GM12891 (cell line): ENCODE measurements at regions not wholly inside any gene's neighbourhood (a gene's known extent, or its start where the extent isn't known, plus 50 kb on each side); places are given as distances from the start of the nearest gene placed in this dataset.

Source experiments
- PAX5 ChIP-seq: IDR thresholded peaks from 2 replicates; pipeline ENCODE4 v1.6.1; 2011; ENCODE audit warnings: low read length, moderate library complexity, mild to moderate bottlenecking; ENCODE audit not compliant: insufficient read depth, severe bottlenecking
- POLR2A ChIP-seq: IDR thresholded peaks from 2 replicates; pipeline ENCODE4 v1.6.1; 2011; ENCODE audit warnings: low read depth, low read length, control low read depth
- POLR2AphosphoS5 ChIP-seq: IDR thresholded peaks from 2 replicates; pipeline ENCODE4 v1.6.1; 2011; ENCODE audit warnings: low read depth, low read length, control low read depth
- POU2F2 ChIP-seq: IDR thresholded peaks from 2 replicates; pipeline ENCODE4 v1.6.1; 2011; ENCODE audit warnings: low read depth, mild to moderate bottlenecking, control low read depth, low read length, moderate library complexity
- SPI1 ChIP-seq: IDR thresholded peaks from 2 replicates; pipeline ENCODE4 v1.6.1; 2011; ENCODE audit warnings: low read depth, low read length, control low read depth
- TAF1 ChIP-seq: IDR thresholded peaks from 2 replicates; pipeline ENCODE4 v1.6.1; 2011; ENCODE audit warnings: low read depth, low read length, control low read depth

GRCh38 chr7:89728481-89728880 is 425.8 kb upstream of the STEAP1 start:
- TF ChIP-seq POLR2A (no peak), POLR2AphosphoS5 (no peak), TAF1 (no peak), PAX5 (no peak), SPI1 (no peak), POU2F2 (no peak)
